ENCODE measurements at regions not wholly inside any gene's neighbourhood (a gene's known extent, or its start where the extent isn't known, plus 50 kb on each side); places are given as distances from the start of the nearest gene placed in this dataset.

- no peak for TF ChIP-seq GABPA (IDR thresholded peaks at IDR 0.05; ENCODE audit: borderline replicate concordance, insufficient read depth, low read length)
- TF ChIP-seq PHF8 (conservative IDR thresholded peaks at IDR 0.05; ENCODE audit: low read depth, low read length): no peak
- TF ChIP-seq SP4 (IDR thresholded peaks at IDR 0.05; ENCODE audit: low read length): no peak
These were observed 237.5 kb downstream of the SHOX start (continued) for GRCh38 chrX:867966-868647.

All from H1 (cell line).